ENCODE measurements at regions not wholly inside any gene's neighbourhood (a gene's known extent, or its start where the extent isn't known, plus 50 kb on each side); places are given as distances from the start of the nearest gene placed in this dataset.

GRCh38 chr3:31248563-31248992 is 284.1 kb upstream of the STT3B start:
- DNase-seq (ENCODE audit: low spot score): peak; percentile 6

GRCh38 chr3:31249545-31249944 is 283.2 kb upstream of the STT3B start:
- no peak for DNase-seq (ENCODE audit: low spot score)

- DNase-seq (ENCODE audit: low spot score): no peak
Measured at GRCh38 chr3:31250116-31250777, 282.5 kb upstream of the STT3B start.

GRCh38 chr3:31251083-31251482 is 281.6 kb upstream of the STT3B start:
- DNase-seq (ENCODE audit: low spot score): no peak

- DNase-seq (ENCODE audit: low spot score): no peak
Measured at GRCh38 chr3:31252216-31253185, 280.2 kb upstream of the STT3B start.

- no peak for DNase-seq (ENCODE audit: low spot score)
Measured at GRCh38 chr3:31253782-31254181, 278.9 kb upstream of the STT3B start.

- DNase-seq (ENCODE audit: low spot score): no peak
Measured at GRCh38 chr3:31254483-31254882, 278.2 kb upstream of the STT3B start.

- no peak for DNase-seq (ENCODE audit: low spot score)
Measured at GRCh38 chr3:31255007-31255581, 277.6 kb upstream of the STT3B start.

GRCh38 chr3:31262201-31262600 is 270.5 kb upstream of the STT3B start:
- DNase-seq (ENCODE audit: low spot score): no peak

- DNase-seq (ENCODE audit: low spot score): no peak
Measured at GRCh38 chr3:31263897-31264296, 268.8 kb upstream of the STT3B start.

GRCh38 chr3:31265646-31266428 is 266.9 kb upstream of the STT3B start:
- DNase-seq (ENCODE audit: low spot score): no peak

- no peak for DNase-seq (ENCODE audit: low spot score)
Measured at GRCh38 chr3:31268868-31269267, 263.9 kb upstream of the STT3B start.

GRCh38 chr3:31270010-31270409 is 262.7 kb upstream of the STT3B start:
- no peak for DNase-seq (ENCODE audit: low spot score)

GRCh38 chr3:31274326-31275024 is 258.2 kb upstream of the STT3B start:
- DNase-seq (ENCODE audit: low spot score): no peak

GRCh38 chr3:31275038-31275572 is 257.6 kb upstream of the STT3B start:
- peak; percentile 23 for DNase-seq (ENCODE audit: low spot score)

- no peak for DNase-seq (ENCODE audit: low spot score)
Measured at GRCh38 chr3:31275583-31275982, 257.1 kb upstream of the STT3B start.

GRCh38 chr3:31277582-31277981 is 255.1 kb upstream of the STT3B start:
- no peak for DNase-seq (ENCODE audit: low spot score)

GRCh38 chr3:31278532-31278931 is 254.2 kb upstream of the STT3B start:
- DNase-seq (ENCODE audit: low spot score): no peak

- no peak for DNase-seq (ENCODE audit: low spot score)
Measured at GRCh38 chr3:31284776-31285175, 247.9 kb upstream of the STT3B start.

- DNase-seq (ENCODE audit: low spot score): no peak
Measured at GRCh38 chr3:31285833-31286486, 246.8 kb upstream of the STT3B start.

Measured in HT-29 (cell line).